Tibial nerve (tissue), 4 donors: ENCODE measurements at regions not wholly inside any gene's neighbourhood (a gene's known extent, or its start where the extent isn't known, plus 50 kb on each side); places are given as distances from the start of the nearest gene placed in this dataset.
"Not testable (repeated sequence)": the region's sequence is repeated elsewhere in the genome, so short reads cannot be mapped to it uniquely, and the experiment has no call there.

ENCODE experiments used
- CTCF ChIP-seq, 5 experiments: fragments of 200-600 bp in 3 of 5; fragments of 450-650 bp in 2 of 5; sonication (generic) in 3 of 5; IDR thresholded peaks; one replicate each; pipeline ENCODE4 v1.5.1; 2016 to 2019; ENCODE audit warnings: antibody characterized with exemption in 5 of 5, mild to moderate bottlenecking in 3 of 5, moderate library complexity in 2 of 5
- EP300 ChIP-seq, 2 donors: sonication (generic); formaldehyde crosslinking; IDR thresholded peaks; one replicate each; pipeline ENCODE4 v1.6.1; 2017; ENCODE audit warnings: antibody characterized with exemption in 2 of 2, mild to moderate bottlenecking in 1 of 2
- POLR2A ChIP-seq, 2 donors: fragments of 450-650 bp; IDR thresholded peaks; one replicate each; pipeline ENCODE4 v1.6.1; 2017; ENCODE audit warnings: antibody characterized with exemption in 2 of 2, mild to moderate bottlenecking in 2 of 2, moderate library complexity in 2 of 2

- not testable (repeated sequence) for TF ChIP-seq CTCF, POLR2A, EP300 (IDR thresholded peaks at IDR 0.05)
Observed at GRCh38 chr12:131658605-131659004, 52.3 kb upstream of the SFSWAP start.
